Chondrocyte (in vitro differentiated cells): ENCODE measurements at regions not wholly inside any gene's neighbourhood (a gene's known extent, or its start where the extent isn't known, plus 50 kb on each side); places are given as distances from the start of the nearest gene placed in this dataset.
"Not testable (repeated sequence)": the region's sequence is repeated elsewhere in the genome, so short reads cannot be mapped to it uniquely, and the experiment has no call there.

Experiments used
- DNase-seq: peaks from one replicate; pipeline ENCODE4 v3.0.0; 2021; ENCODE audit warnings: mixed read lengths, low spot score
- H3K27ac Mint-ChIP-seq: one replicate; pipeline ENCODE4 v1.8.0; 2021; ENCODE audit warnings: mild to moderate bottlenecking, moderate library complexity, mixed read lengths; ENCODE audit not compliant: unreplicated experiment
- H3K27me3 Mint-ChIP-seq: 2 replicates; pipeline ENCODE4 v1.8.0; 2021; ENCODE audit warnings: low read depth, mixed read lengths
- H3K36me3 Mint-ChIP-seq: 2 replicates; pipeline ENCODE4 v1.8.0; 2021; ENCODE audit warnings: low read depth, mixed read lengths
- H3K4me1 Mint-ChIP-seq: 2 replicates; pipeline ENCODE4 v1.8.0; 2021; ENCODE audit warnings: low read depth, mild to moderate bottlenecking, mixed read lengths
- H3K4me3 Mint-ChIP-seq: one replicate; pipeline ENCODE4 v1.8.0; 2021; ENCODE audit warnings: mild to moderate bottlenecking, moderate library complexity, mixed read lengths; ENCODE audit not compliant: unreplicated experiment
- H3K9me3 Mint-ChIP-seq: 2 replicates; pipeline ENCODE4 v1.8.0; 2021; ENCODE audit warnings: low read depth, mixed read lengths
- TF ChIP-seq, protein P1 (sequence below): fragments of 200-600 bp; sonication (generic); IDR thresholded peaks from 2 replicates; pipeline ENCODE4 v1.5.0; 2021; ENCODE audit warnings: antibody characterized with exemption, mild to moderate bottlenecking, moderate library complexity

DNA sequence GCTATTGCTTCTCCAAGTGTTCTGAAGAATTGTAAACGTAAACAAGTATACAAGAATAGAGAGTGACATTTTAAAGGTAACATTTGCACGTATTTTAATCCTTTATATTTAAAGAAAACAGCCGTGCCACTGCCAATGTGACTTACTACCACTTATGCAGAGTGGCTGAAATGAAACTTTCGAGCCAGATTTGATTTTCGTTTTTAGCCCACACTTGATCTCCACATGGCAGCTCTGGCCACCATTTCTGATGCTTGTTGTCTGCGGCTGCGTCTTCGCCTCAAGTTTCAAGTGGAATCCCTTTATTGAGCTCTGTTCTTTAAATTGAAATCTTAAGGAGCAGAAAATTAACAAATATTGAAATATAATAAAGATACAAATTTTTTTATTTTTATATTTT, 70.0 kb downstream of the ELAPOR2 start:
- peaks cover 10% of the 10 kb centered on the region for H3K4me1 Mint-ChIP-seq
- peaks cover 5% of the 10 kb centered on the region for H3K36me3 Mint-ChIP-seq
- peaks cover 21% of the 10 kb centered on the region for H3K9me3 Mint-ChIP-seq
- H3K27ac Mint-ChIP-seq, result no peak overlapping the region
- no peak for DNase-seq
- TF ChIP-seq, protein P1, sequence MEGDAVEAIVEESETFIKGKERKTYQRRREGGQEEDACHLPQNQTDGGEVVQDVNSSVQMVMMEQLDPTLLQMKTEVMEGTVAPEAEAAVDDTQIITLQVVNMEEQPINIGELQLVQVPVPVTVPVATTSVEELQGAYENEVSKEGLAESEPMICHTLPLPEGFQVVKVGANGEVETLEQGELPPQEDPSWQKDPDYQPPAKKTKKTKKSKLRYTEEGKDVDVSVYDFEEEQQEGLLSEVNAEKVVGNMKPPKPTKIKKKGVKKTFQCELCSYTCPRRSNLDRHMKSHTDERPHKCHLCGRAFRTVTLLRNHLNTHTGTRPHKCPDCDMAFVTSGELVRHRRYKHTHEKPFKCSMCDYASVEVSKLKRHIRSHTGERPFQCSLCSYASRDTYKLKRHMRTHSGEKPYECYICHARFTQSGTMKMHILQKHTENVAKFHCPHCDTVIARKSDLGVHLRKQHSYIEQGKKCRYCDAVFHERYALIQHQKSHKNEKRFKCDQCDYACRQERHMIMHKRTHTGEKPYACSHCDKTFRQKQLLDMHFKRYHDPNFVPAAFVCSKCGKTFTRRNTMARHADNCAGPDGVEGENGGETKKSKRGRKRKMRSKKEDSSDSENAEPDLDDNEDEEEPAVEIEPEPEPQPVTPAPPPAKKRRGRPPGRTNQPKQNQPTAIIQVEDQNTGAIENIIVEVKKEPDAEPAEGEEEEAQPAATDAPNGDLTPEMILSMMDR, result no peak
- H3K27me3 Mint-ChIP-seq, result no peaks in the 10 kb centered on the region
- no peak overlapping the region for H3K4me3 Mint-ChIP-seq

DNA sequence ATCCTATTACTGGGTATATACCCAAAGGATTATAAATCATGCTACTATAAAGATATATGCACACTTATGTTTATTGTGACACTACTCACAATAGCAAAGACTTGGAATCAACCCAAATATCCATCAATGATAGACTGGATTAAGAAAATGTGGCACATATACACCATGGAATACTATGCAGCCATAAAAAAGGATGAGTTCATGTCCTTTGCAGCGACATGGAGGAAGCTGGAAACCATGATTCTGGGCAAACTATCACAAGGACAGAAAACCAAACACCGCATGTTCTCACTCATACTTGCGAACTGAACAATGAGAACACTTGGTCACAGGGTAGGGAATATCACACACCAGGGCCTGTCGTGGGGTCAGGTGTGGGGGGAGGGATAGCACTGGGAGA, 71.6 kb downstream of the ELAPOR2 start:
- not testable (repeated sequence) for H3K27me3 Mint-ChIP-seq, DNase-seq, H3K36me3 Mint-ChIP-seq, H3K4me3 Mint-ChIP-seq, H3K4me1 Mint-ChIP-seq, H3K27ac Mint-ChIP-seq
- peaks cover 35% of the 10 kb centered on the region for H3K9me3 Mint-ChIP-seq

DNA sequence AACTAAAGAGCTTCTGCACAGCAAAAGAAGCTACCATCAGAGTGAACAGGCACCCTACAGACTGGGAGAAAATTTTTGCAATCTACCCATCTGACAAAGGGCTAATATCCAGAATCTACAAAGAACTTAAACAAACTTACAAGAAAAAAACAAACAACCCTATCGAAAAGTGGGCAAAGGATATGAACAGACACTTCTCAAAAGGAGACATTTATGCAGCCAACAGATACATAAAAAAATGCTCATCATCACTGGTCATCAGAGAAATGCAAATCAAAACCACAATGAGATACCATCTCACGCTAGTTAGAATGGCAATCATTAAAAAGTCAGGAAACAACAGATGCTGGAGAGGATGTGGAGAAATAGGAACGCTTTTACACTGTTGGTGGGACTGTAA, 72.1 kb downstream of the ELAPOR2 start:
- not testable (repeated sequence) for H3K4me1 Mint-ChIP-seq, H3K4me3 Mint-ChIP-seq, DNase-seq, H3K36me3 Mint-ChIP-seq, H3K27ac Mint-ChIP-seq, H3K27me3 Mint-ChIP-seq
- H3K9me3 Mint-ChIP-seq, result peaks cover 36% of the 10 kb centered on the region

DNA sequence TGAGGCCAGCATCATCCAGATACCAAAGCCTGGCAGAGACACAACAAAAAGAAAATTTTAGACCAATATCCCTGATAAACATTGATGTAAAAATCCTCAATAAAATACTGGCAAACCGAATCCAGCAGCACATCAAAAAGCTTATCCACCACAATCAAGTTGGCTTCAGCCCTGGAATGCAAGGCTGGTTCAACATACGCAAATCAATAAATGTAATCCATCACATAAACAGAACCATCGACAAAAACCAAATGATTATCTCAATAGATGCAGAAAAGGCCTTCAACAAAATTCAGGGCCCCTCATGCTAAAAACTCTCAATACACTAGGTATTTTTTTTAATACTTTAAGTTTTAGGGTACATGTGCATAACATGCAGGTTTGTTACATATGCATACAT, 74.1 kb downstream of the ELAPOR2 start:
- H3K27me3 Mint-ChIP-seq, H3K4me1 Mint-ChIP-seq, H3K27ac Mint-ChIP-seq, DNase-seq, H3K4me3 Mint-ChIP-seq, H3K36me3 Mint-ChIP-seq: not testable (repeated sequence)
- peaks cover 36% of the 10 kb centered on the region for H3K9me3 Mint-ChIP-seq

DNA sequence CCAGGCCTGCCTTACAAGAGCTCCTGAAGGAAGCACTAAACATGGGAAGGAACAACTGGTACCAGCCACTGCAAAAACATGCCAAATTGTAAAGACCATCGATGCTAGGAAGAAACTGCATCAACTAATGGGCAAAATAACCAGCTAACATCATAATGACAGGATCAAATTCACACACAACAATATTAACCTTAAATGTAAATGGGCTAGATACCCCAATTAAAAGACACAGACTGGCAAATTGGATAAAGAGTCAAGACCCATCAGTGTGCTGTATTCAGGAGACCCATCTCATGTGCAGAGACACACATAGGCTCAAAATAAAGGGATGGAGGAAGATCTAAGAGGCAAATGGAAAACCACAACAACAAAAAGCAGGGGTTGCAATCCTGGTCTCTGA, 75.8 kb downstream of the ELAPOR2 start:
- H3K4me3 Mint-ChIP-seq, DNase-seq, H3K36me3 Mint-ChIP-seq, H3K27me3 Mint-ChIP-seq, H3K27ac Mint-ChIP-seq: not testable (repeated sequence)
- H3K9me3 Mint-ChIP-seq, result peaks cover 36% of the 10 kb centered on the region
- H3K4me1 Mint-ChIP-seq, result peaks cover 20% of the 10 kb centered on the region

DNA sequence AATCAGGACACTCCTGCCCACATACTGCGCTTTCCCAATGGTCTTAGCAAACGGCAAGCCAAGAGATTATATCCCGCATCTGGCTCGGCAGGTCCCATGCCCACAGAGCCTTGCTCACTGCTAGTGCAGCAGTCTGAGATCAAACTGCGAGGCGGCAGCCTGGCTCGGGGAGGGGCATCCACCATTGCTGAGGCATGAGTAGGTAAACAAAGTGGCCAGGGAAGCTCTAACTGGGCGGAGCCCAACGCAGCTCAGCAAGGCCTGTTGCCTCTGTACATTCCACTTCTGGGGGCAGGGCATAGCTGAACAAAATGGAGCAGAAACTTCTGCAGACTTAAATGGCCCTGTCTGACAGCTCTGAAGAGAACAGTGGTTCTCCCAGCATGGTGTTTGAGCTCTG, 77.5 kb downstream of the ELAPOR2 start:
- peaks cover 20% of the 10 kb centered on the region for H3K4me1 Mint-ChIP-seq
- H3K9me3 Mint-ChIP-seq, result peaks cover 30% of the 10 kb centered on the region
- not testable (repeated sequence) for H3K27ac Mint-ChIP-seq, H3K4me3 Mint-ChIP-seq, H3K27me3 Mint-ChIP-seq, H3K36me3 Mint-ChIP-seq
- DNase-seq, result peak; percentile 74

DNA sequence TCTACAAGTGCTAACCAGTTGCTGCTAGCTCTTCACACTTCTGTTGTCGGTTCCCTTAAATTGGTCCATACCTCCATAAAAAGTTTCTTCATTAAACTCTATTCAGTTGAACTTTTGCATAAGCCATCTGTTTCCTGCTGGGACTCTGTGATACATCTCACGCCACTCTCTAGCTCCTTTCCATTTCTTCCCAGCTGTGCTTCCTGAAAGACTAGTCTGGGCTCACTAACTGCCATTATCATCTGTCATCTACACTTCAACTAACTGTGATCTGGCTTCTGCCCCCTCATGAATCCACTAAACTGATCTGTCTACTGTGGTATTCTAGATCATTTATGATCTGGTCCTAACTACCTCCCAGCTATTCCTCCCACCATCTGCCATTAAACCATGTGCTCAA, 78.3 kb downstream of the ELAPOR2 start:
- no peak overlapping the region for H3K4me3 Mint-ChIP-seq
- DNase-seq, result no peak
- H3K4me1 Mint-ChIP-seq, result peaks cover 20% of the 10 kb centered on the region
- peaks cover 8% of the 10 kb centered on the region for H3K36me3 Mint-ChIP-seq
- no peak overlapping the region for H3K27ac Mint-ChIP-seq
- TF ChIP-seq, protein P1, result no peak
- peaks cover 27% of the 10 kb centered on the region for H3K9me3 Mint-ChIP-seq
- no peaks in the 10 kb centered on the region for H3K27me3 Mint-ChIP-seq

DNA sequence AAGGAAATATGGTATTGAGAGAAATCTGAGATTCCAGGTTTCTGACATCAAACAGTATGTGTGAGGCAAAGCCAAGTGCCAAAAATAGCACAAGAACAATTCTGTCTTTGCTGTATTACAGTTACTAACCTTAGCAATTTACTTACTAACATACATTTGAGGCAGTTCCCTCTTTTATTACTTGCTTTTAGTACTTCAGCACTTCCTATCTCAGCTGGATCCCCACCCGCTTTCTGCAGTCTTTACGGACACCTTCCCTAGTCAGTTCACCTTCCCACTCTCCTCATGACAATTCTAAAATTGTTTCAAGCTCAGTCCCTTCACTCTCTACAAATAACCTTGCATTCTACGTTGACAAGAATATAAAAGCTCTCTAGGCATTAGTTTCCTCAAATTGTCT, 79.2 kb downstream of the ELAPOR2 start:
- Mint-ChIP-seq H3K36me3 (peaks cover 6% of the 10 kb centered on the region), H3K9me3 (peaks cover 23% of the 10 kb centered on the region), H3K4me3 (no peak overlapping the region), H3K27me3 (no peaks in the 10 kb centered on the region), H3K4me1 (peaks cover 20% of the 10 kb centered on the region), H3K27ac (peak overlapping the region; percentile 17)
- no peak for DNase-seq
- TF ChIP-seq, protein P1, result no peak
